GM12891 (cell line): ENCODE measurements at regions not wholly inside any gene's neighbourhood (a gene's known extent, or its start where the extent isn't known, plus 50 kb on each side); places are given as distances from the start of the nearest gene placed in this dataset.

Experiments used
- POLR2A ChIP-seq: IDR thresholded peaks from 2 replicates; pipeline ENCODE4 v1.6.1; 2011; ENCODE audit warnings: low read depth, low read length, control low read depth
- POLR2AphosphoS5 ChIP-seq: IDR thresholded peaks from 2 replicates; pipeline ENCODE4 v1.6.1; 2011; ENCODE audit warnings: low read depth, low read length, control low read depth

DNA sequence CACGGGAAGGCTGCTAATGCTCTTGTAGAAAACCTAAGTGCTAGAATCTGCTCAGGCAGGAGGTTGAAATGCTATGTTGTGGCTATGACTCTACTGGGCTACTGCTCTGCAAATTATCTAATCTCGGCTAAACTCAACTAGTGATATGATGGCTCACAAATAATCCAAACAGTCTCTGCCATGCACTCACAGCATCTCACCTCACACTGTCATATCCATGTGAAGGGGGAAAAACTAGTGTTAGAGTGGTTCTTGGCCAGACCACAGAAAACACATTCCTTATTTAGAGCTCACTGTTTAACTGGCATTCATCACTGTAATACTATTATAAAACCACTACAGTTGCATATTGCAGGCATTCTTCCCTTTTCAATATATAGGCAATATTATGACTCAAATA is 81.8 kb upstream of the DST start:
- TF ChIP-seq POLR2AphosphoS5 = no peak
- no peak for TF ChIP-seq POLR2A
